HL-60 (cell line): ENCODE measurements at regions not wholly inside any gene's neighbourhood (a gene's known extent, or its start where the extent isn't known, plus 50 kb on each side); places are given as distances from the start of the nearest gene placed in this dataset.
A peak's percentile ranks its signal among the peaks of the same experiment; 100 is the strongest.

ENCODE experiments used
- DNase-seq, 2 experiments: peaks; one replicate each; pipeline ENCODE4 v3.0.0-alpha.2; 2010 to 2020; ENCODE audit warnings: low read depth in 1 of 2, low spot score in 1 of 2
- H3K27ac ChIP-seq: fragments of 250-450 bp; sonication (Bioruptor Pico); replicated peaks from 2 replicates; pipeline ENCODE4 v1.5.1; 2020; ENCODE audit warnings: mild to moderate bottlenecking, moderate library complexity
- H3K27me3 ChIP-seq: fragments of 250-450 bp; sonication (Bioruptor Pico); 2 replicates; pipeline ENCODE4 v1.5.1; 2021; ENCODE audit warnings: mild to moderate bottlenecking, moderate library complexity; ENCODE audit not compliant: insufficient read depth, poor library complexity, severe bottlenecking
- H3K4me3 ChIP-seq: replicated peaks from 2 replicates; pipeline ENCODE4 v1.5.1; 2011; ENCODE audit warnings: mild to moderate bottlenecking, control low read depth, low read length; ENCODE audit not compliant: insufficient read depth
- GABPA ChIP-seq: IDR thresholded peaks from 2 replicates; pipeline ENCODE4 v1.6.1; 2012; ENCODE audit warnings: low read depth
- POLR2AphosphoS5 ChIP-seq: IDR thresholded peaks from 2 replicates; pipeline ENCODE4 v1.6.1; 2012; ENCODE audit warnings: low read depth
- SPI1 ChIP-seq: IDR thresholded peaks from 2 replicates; pipeline ENCODE4 v1.6.1; 2012; ENCODE audit warnings: low read depth, mild to moderate bottlenecking, borderline replicate concordance
- TF ChIP-seq, protein P1 (sequence below): IDR thresholded peaks from 2 replicates; pipeline ENCODE4 v1.6.1; 2012; ENCODE audit warnings: low read depth; ENCODE audit not compliant: insufficient replicate concordance
- TF ChIP-seq, protein P2 (sequence below): IDR thresholded peaks from one replicate; pipeline ENCODE4 v1.5.1; 2011; ENCODE audit warnings: low read length, control low read depth, inconsistent platforms; ENCODE audit not compliant: insufficient read depth

DNA sequence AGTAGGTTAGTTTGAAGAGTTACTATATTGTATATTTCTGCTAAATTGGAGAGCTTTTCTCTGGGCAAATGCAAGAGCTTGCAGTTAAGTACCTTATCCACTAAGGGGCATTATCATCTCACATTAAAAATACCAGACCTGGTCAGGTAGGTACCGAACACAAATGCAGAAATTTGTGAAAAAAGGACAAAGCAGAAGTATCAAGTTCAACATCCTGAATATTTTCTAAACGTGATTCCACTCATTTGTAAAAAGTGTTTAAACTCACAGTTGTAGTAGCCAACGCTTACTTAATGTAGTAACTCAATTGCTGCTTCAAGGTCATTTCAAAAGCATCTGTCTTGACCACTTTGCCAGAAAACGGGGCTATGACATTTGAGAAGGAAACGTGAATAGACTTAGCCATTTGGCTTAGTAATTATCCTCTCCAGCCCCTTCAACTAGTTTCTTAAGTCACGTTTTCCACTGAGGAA is 52.1 kb downstream of the CYRIA start:
- H3K27ac ChIP-seq, result no peak overlapping the region
- DNase-seq, result no peak
- TF ChIP-seq, protein P1, sequence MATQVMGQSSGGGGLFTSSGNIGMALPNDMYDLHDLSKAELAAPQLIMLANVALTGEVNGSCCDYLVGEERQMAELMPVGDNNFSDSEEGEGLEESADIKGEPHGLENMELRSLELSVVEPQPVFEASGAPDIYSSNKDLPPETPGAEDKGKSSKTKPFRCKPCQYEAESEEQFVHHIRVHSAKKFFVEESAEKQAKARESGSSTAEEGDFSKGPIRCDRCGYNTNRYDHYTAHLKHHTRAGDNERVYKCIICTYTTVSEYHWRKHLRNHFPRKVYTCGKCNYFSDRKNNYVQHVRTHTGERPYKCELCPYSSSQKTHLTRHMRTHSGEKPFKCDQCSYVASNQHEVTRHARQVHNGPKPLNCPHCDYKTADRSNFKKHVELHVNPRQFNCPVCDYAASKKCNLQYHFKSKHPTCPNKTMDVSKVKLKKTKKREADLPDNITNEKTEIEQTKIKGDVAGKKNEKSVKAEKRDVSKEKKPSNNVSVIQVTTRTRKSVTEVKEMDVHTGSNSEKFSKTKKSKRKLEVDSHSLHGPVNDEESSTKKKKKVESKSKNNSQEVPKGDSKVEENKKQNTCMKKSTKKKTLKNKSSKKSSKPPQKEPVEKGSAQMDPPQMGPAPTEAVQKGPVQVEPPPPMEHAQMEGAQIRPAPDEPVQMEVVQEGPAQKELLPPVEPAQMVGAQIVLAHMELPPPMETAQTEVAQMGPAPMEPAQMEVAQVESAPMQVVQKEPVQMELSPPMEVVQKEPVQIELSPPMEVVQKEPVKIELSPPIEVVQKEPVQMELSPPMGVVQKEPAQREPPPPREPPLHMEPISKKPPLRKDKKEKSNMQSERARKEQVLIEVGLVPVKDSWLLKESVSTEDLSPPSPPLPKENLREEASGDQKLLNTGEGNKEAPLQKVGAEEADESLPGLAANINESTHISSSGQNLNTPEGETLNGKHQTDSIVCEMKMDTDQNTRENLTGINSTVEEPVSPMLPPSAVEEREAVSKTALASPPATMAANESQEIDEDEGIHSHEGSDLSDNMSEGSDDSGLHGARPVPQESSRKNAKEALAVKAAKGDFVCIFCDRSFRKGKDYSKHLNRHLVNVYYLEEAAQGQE, result no peak
- TF ChIP-seq SPI1 (no peak), POLR2AphosphoS5 (no peak), GABPA (no peak)
- TF ChIP-seq, protein P2, sequence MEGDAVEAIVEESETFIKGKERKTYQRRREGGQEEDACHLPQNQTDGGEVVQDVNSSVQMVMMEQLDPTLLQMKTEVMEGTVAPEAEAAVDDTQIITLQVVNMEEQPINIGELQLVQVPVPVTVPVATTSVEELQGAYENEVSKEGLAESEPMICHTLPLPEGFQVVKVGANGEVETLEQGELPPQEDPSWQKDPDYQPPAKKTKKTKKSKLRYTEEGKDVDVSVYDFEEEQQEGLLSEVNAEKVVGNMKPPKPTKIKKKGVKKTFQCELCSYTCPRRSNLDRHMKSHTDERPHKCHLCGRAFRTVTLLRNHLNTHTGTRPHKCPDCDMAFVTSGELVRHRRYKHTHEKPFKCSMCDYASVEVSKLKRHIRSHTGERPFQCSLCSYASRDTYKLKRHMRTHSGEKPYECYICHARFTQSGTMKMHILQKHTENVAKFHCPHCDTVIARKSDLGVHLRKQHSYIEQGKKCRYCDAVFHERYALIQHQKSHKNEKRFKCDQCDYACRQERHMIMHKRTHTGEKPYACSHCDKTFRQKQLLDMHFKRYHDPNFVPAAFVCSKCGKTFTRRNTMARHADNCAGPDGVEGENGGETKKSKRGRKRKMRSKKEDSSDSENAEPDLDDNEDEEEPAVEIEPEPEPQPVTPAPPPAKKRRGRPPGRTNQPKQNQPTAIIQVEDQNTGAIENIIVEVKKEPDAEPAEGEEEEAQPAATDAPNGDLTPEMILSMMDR, result peak; percentile 41
- H3K4me3 ChIP-seq, result no peak overlapping the region
- no peaks in the 10 kb centered on the region for H3K27me3 ChIP-seq

GRCh38 chr2:16612490-16612889 is 53.1 kb downstream of the CYRIA start:
- TF ChIP-seq, protein P2, result no peak
- TF ChIP-seq GABPA, result no peak
- TF ChIP-seq SPI1, result no peak
- TF ChIP-seq, protein P1, result no peak
- TF ChIP-seq POLR2AphosphoS5, result no peak
- no peak for DNase-seq
- H3K27ac ChIP-seq, result no peak overlapping the region
- no peak overlapping the region for H3K4me3 ChIP-seq
- H3K27me3 ChIP-seq, result no peaks in the 10 kb centered on the region

GRCh38 chr2:16609786-16610185 is 55.8 kb downstream of the CYRIA start:
- no peak overlapping the region for H3K4me3 ChIP-seq
- H3K27me3 ChIP-seq, result no peaks in the 10 kb centered on the region
- TF ChIP-seq, protein P1, result no peak
- TF ChIP-seq GABPA (no peak), POLR2AphosphoS5 (no peak), SPI1 (no peak)
- TF ChIP-seq, protein P2, result no peak
- no peak for DNase-seq
- H3K27ac ChIP-seq, result no peak overlapping the region
